ENCODE measurements at regions not wholly inside any gene's neighbourhood (a gene's known extent, or its start where the extent isn't known, plus 50 kb on each side); places are given as distances from the start of the nearest gene placed in this dataset.

DNA sequence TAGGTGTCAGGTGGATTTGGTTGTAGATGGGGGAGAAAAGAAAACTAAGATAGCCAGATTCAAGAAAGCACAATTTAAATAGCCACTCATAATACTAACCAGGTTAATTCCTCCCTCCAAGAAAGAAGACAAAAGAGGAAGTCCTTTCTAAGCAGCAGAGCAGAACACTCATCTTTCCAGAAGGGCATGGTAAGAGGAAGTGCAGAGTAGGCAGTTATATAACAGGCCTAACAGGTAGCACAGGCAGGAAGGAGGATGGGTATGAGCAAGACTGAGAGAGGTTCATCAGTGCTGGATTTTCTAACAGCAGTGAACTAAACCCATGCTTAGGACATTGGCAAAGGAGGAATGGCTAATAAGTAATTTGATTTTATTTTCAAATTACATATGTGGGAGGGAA, 517.5 kb downstream of the PLPP3 start:
- DNase-seq = no peak

DNA sequence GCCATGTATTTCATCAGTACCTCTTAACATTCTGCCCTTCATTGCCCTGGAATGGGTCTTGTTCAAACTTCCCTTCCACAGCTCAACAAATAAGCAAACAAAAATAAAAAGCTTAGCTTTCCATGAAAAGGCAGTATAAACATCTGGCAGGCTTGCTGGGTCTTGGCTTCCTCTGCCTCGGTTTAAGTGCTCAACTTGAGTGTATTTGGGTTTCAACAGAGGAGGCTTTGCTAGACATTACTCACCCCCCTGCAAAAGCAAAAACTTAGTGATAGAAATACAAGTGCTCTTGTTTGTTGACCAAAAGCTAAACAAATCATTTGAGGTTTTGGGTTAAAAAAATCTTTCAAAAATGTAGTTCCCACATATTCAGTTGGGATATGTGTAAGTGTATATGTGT, 518.5 kb downstream of the PLPP3 start:
- no peak for DNase-seq

DNA sequence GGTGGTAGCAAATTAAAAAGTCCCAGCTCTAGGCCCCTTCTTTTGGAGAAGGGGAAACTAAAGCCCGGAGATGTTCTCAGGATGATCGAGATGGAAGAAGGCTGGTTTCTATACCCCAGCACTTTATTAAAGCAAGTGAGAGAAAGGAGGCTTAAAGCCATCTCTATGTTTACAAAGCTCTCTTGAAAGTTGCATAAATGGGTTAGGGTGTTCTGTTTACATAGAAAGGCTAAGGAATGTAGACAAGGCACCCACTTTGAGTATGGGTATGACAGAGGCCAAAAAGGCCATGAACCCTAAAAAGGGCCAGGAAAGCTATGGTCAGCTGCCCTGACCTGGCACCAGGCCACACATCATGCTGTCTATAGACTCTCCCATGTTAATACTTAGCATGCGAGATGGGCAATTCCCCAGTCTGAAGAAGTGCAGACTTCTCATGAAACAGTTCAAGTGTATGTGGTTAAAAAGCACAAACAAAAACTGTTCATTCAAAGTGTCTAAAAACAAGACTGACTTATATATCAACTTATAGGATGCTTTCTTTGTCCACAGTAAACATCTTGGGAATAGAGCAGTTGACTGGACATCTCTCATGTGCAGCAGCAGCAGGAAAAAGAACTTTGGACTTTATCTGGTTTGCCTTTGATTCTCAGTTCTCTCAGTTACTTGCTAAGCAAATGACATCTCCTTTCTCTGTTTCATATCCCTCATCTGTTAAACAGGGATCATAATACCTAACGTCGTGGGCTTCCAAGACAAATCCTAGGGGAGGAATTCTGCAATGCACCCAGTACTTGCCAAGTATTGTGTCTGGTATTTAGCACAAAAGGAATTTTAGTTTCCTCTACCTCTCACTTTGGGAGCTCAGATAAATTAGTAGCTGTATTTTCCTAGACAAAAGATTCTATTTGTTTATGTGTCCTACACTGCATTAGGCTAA, 521.6 kb downstream of the PLPP3 start:
- no peak for DNase-seq

DNA sequence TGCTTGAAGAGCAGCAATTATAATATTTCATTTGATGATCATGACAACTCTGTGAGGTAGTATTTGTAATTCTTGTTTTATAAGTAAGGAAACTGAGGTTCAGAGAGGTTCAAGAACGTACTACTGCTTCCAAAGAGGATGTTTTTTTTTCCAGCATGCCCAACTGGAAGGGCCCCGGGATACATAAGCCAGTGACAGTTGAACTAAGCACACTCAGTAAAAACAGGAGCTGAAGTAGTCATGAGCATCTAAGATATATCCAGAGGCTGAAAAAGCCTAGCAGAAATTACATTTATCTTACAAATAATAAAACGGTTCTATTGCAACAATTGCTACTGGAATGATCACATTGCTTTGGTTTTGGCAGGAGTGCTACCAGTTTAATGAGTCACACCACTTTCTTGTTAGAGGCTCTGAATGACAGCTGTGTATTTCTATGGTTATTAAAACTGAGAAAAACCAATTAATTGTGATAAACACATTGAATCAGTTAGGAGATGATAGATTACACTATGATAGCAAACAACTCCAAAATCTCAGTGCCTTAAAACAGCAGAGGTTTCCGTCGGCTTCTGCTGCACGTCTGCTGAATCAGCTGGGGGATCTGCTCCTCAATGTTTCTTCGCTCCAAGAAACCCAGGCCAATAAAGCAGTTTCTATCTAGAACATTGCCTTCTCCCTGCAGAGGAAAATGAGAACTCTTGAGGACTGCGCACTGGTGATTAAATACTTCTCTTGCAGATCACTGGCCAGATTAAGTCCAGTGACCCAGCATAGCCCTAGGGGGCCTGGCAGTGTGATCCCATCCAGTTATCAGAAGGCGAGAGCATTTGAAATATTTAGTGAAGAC, 522.7 kb downstream of the PLPP3 start:
- no peak for DNase-seq

- DNase-seq = no peak
Observed at GRCh38 chr1:56054959-56055358, 524.4 kb downstream of the PLPP3 start.

DNA sequence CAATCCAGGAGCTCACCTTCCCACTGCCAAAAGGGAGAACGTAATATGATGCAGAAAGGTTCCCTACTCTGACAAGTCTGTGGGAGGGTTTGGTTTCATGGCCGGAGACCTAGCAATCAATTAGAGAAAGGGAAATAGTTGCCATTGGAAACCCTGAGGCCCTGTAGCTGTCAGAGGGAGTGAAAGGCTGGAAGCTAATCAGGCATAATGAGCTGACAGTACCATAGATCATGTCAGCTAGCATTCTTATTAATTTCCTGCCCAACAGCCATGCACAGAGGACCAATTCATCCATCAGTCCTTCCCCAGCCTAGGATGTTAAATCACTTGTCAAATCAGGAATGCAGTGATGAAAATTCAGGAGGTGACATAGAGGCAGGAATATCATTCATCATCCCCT, 527.3 kb downstream of the PLPP3 start:
- DNase-seq = no peak

DNA sequence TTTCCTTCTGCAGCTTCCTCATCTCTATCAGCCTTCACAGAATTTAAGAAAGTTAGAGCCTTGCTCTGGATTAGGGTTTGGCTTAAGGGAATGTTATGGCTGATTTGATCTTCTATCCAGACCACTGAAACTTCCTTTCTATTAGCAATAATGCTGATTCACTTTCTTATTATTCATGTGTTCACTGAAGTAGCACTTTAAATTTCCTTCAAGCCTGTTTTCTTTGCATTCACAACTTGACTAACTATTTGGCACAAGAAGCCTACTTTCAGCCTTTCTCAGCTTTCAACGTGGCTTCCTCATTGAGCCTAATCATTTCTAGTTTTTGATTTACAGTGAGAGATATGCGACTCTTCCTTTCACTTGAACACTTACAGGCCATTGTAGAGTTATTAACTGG, 528.5 kb downstream of the PLPP3 start:
- no peak for DNase-seq

- DNase-seq = no peak
Observed at GRCh38 chr1:56045477-56045876, 533.9 kb downstream of the PLPP3 start.

GRCh38 chr1:56045062-56045461, 534.3 kb downstream of the PLPP3 start:
- no peak for DNase-seq

GRCh38 chr1:56036479-56036878, 542.9 kb downstream of the PLPP3 start:
- DNase-seq = no peak

- DNase-seq = no peak
Observed at GRCh38 chr1:56034847-56035481, 544.4 kb downstream of the PLPP3 start.

DNA sequence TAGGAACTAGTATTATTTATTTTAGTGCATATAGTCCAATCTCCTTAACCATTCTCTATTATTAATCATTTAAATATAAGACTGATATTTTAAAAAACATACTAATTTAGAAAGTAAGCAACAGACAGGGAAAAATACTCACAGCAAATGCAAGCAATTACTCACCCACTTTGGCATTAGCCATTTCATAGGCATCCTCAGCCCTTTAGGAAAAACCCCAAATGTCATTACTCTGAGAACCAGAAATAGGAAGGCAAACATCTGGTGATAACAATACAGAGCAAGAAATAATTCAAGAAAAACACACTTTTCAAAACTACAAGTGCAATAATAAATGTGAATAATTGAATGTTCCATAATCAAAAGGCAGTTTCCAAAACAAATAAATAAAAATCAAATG, 545.1 kb downstream of the PLPP3 start:
- no peak for DNase-seq

DNA sequence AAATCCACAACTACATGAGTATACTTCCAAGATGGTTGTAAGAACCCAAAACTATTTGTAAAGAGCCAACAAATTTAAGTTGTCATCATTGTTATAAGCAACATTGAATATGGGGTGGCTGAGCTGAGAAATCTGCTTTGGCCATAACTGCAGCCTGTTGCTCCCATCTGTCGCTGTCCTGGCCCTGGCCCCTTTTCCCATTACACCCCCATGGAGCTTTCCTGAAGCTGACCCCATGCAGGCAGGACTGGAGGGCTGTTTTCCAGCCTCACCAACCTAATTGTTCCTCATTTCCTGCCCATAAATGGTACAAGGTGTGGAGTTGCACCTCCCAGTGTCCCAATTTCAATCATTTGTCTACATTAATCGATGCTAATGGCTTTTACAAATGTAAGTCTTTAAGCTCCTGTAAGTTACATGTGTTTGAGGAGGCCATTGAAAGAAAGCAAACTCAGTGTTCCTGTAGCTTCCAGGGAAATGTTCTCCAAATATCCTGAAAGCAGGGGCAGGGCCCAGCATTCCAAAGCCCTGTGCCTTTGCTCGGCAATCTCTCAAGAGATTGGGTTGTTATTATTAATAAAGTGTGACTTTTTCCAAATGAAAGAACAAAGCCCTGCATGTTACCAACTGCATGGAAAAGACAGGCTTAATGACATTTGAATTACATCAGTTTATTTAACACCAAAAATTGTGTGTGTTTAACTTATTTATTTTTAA, 545.9 kb downstream of the PLPP3 start:
- DNase-seq = no peak

DNA sequence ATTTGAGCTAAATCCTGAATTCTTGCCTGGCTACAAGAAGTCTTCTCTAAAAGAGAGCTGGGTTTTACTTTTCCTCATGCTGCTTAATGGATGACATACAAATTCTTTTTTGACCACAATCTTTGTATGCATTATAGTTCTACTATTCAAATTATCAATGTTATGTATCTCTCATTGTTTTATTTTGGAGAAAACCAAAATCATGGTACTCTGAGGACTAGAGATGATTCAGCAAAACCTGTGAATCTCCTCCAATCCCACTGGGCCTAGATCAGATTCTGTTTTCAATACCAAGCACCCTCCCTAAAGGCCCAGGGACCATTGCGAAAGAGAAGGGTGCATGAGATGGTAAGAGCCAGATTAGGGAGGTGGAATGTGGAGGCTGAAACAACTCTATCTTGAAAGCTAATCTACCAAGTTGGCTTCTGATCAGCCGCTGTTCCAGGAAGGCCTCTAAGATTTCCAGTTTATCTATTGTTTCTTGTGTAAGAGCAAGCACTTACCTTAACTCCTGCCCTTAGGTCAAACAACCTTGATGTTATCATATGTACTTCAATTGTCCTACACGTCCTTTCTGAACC, 547.2 kb downstream of the PLPP3 start:
- DNase-seq = no peak

DNA sequence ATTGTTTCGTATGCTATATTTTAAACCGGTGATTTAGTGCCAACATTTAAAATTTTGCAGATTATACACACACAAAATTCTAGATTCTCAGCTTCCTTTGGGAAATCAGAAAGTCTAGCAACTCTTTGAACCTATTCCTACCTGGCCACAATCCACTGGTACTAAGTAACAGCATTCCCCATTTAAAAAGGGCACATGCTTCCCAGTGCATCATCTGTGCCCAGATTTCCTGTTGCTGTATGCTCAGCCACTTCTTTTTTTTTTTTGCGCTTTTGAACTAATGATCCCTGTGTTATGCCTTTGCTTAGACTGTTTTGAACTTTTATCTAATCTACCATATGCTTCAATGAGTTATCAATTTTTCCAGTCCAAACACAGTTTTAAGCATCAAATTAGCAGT, 548.4 kb downstream of the PLPP3 start:
- no peak for DNase-seq

GRCh38 chr1:56029319-56030003, 549.9 kb downstream of the PLPP3 start:
- no peak for DNase-seq

- DNase-seq = no peak
Observed at GRCh38 chr1:56028911-56029310, 550.5 kb downstream of the PLPP3 start.

- DNase-seq = no peak
Observed at GRCh38 chr1:56028244-56028643, 551.1 kb downstream of the PLPP3 start.

DNA sequence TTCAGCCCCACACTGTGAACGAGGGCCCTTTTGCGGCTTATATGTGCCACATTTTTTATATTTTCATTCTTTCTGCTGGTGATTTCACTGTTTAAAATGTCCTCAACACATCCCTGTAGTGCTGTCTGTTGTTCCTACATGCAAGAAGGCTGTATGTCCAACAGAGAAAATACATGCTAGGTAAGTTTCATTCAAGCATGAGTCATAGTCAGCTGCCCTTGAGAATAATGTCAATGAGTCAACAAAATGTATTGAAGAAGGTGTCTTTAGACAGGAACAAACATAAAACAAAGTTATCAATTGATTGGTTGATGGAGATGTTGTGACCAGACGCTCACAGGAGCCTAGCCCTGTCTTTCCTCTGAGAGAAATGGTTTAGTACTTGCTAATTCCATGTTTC, 553.4 kb downstream of the PLPP3 start:
- DNase-seq = no peak

DNA sequence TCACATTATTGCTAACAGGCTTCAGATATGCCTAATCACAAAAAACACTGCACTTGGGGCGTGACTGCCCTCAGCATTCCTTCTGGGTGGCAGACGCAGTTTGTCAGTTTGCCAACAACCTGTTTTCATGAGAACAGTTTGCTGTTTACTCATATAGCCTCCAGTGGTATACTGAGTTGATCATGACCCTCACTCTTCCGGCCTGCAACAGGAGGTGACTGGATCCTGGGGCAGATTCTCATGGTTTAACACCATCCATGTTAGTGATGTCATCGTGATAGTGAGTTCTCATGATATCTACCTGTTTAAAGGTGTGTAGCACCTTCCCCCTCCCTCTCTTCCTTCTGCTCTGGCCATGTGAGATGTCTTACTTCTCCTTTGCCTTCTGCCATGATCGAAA, 555.2 kb downstream of the PLPP3 start:
- no peak for DNase-seq

GRCh38 chr1:56019922-56020321, 559.4 kb downstream of the PLPP3 start:
- DNase-seq = no peak

GRCh38 chr1:56019472-56019871, 559.9 kb downstream of the PLPP3 start:
- no peak for DNase-seq

Measured in activated naive CD4-positive, alpha-beta T cell treated with anti-CD3 and anti-CD28 coated beads, Interleukin-2, amount 50 U/mL, for 16 hours (primary cell).